ENCODE measurements at regions not wholly inside any gene's neighbourhood (a gene's known extent, or its start where the extent isn't known, plus 50 kb on each side); places are given as distances from the start of the nearest gene placed in this dataset.

- Histone ChIP-seq H4K91ac (ENCODE audit: insufficient read depth, low read depth, low read length) (no peak overlapping the region), H2AK5ac (ENCODE audit: low read depth, low read length) (no peak overlapping the region), H3K56ac (ENCODE audit: extremely low read depth, insufficient read depth, low read length) (no peak overlapping the region), H3K4me1 (ENCODE audit: control insufficient read depth, insufficient read depth, low read length) (no peaks in the 10 kb centered on the region), H2BK20ac (ENCODE audit: low read depth, low read length) (no peak overlapping the region), H3K4me3 (ENCODE audit: insufficient read depth, low read depth, low read length) (no peak overlapping the region), H3K9me3 (ENCODE audit: control insufficient read depth, insufficient read depth, low read length) (peaks cover 13% of the 10 kb centered on the region), H3K18ac (ENCODE audit: low read depth, low read length) (no peak overlapping the region), H3K36me3 (ENCODE audit: control insufficient read depth, insufficient read depth, low read length) (no peaks in the 10 kb centered on the region), H3K27me3 (ENCODE audit: control insufficient read depth, insufficient read depth, low read length) (no peaks in the 10 kb centered on the region), H2BK15ac (ENCODE audit: low read depth, low read length) (no peak overlapping the region), H2BK120ac (ENCODE audit: low read depth, low read length) (no peak overlapping the region), H3K9ac (ENCODE audit: low read depth, low read length) (no peak overlapping the region), H3K79me1 (ENCODE audit: low read depth in 1 of 2, low read length in 2 of 2) (no peaks in the 10 kb centered on the region), H2BK5ac (ENCODE audit: low read depth, low read length, poor library complexity, severe bottlenecking) (no peak overlapping the region), H2AK9ac (replicated peaks; ENCODE audit: low read depth, low read length, poor library complexity) (no peak overlapping the region), H2AFZ (replicated peaks; ENCODE audit: low read length, poor library complexity) (no peak overlapping the region), H4K8ac (ENCODE audit: low read depth in 2 of 2, low read length in 2 of 2) (no peak overlapping the region), H3K4me2 (ENCODE audit: low read depth, low read length) (no peak overlapping the region), H3K23ac (ENCODE audit: low read depth, low read length) (no peak overlapping the region), H4K20me1 (ENCODE audit: insufficient read depth, low read length) (no peaks in the 10 kb centered on the region), H4K5ac (ENCODE audit: low read depth, low read length) (no peak overlapping the region), H3K4ac (ENCODE audit: low read depth, low read length) (no peak overlapping the region), H3K27ac (ENCODE audit: insufficient read depth, low read length) (no peak overlapping the region), H3K9me1 (ENCODE audit: insufficient read depth, low read length) (no peaks in the 10 kb centered on the region), H3K14ac (replicated peaks; ENCODE audit: low read depth, low read length) (no peak overlapping the region)
- ChIA-PET POLR2A (ENCODE audit: unreplicated experiment) (no interaction called here), CTCF (no interaction called here)
- dilution Hi-C loops (cut with HindIII; ENCODE audit: low sequenced_read_pairs, unreplicated experiment) (no loop called here), intact Hi-C loops (cut with micrococcal nuclease) (no loop called here), in situ Hi-C loops (cut with MboI; ENCODE audit: low sequenced_read_pairs) (no loop called here)
- ATAC-seq (ENCODE audit: low read depth) (no peak), DNase-seq (no peak)
- no TSS peak for BruUV-seq (replicated peaks)
- WGBS, 2 experiments (ENCODE audit: extremely low coverage in 2 of 2, insufficient read length in 1 of 2) = no CpG with 5 or more reads among the region's 2 CpGs
- TF ChIP-seq FOS (IDR thresholded peaks at IDR 0.05; ENCODE audit: low read depth, low read length) (no peak), MAZ (IDR thresholded peaks at IDR 0.05; ENCODE audit: borderline replicate concordance, low read depth, low read length) (no peak), SMC3 (IDR thresholded peaks at IDR 0.05; ENCODE audit: low read depth, low read length) (no peak), BHLHE40 (IDR thresholded peaks at IDR 0.05; ENCODE audit: low read depth, low read length) (no peak), POLR2A (IDR thresholded peaks at IDR 0.05; ENCODE audit: low read depth, low read length) (no peak), MAFK (IDR thresholded peaks at IDR 0.05; ENCODE audit: low read depth, low read length) (no peak), RFX5 (IDR thresholded peaks at IDR 0.05; ENCODE audit: low read depth, low read length) (no peak), CHD1 (IDR thresholded peaks at IDR 0.05; ENCODE audit: low read depth, low read length) (no peak), NFE2L2 (IDR thresholded peaks at IDR 0.05; ENCODE audit: low read depth, low read length) (no peak), MXI1 (IDR thresholded peaks at IDR 0.05; ENCODE audit: borderline replicate concordance, low read depth, low read length) (no peak), CEBPB (IDR thresholded peaks at IDR 0.05; ENCODE audit: low read depth, low read length) (no peak), RAD21 (IDR thresholded peaks at IDR 0.05; ENCODE audit: low read length) (no peak)
- TF ChIP-seq, protein P1, sequence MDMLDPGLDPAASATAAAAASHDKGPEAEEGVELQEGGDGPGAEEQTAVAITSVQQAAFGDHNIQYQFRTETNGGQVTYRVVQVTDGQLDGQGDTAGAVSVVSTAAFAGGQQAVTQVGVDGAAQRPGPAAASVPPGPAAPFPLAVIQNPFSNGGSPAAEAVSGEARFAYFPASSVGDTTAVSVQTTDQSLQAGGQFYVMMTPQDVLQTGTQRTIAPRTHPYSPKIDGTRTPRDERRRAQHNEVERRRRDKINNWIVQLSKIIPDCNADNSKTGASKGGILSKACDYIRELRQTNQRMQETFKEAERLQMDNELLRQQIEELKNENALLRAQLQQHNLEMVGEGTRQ (IDR thresholded peaks at IDR 0.05; ENCODE audit: low read depth, low read length) = no peak
Observed at GRCh38 chr9:84447305-84447704, 106.7 kb upstream of the SLC28A3 start.

All from IMR-90 (cell line).